OCI-LY7 (cell line): ENCODE measurements at regions not wholly inside any gene's neighbourhood (a gene's known extent, or its start where the extent isn't known, plus 50 kb on each side); places are given as distances from the start of the nearest gene placed in this dataset.
"Not testable (repeated sequence)": the region's sequence is repeated elsewhere in the genome, so short reads cannot be mapped to it uniquely, and the experiment has no call there.

Experiments used
- EZH2phosphoT487 ChIP-seq: fragments of 200-600 bp; sonication (generic); IDR thresholded peaks from 2 replicates; pipeline ENCODE4 v1.6.1; 2018; ENCODE audit warnings: low read depth, borderline replicate concordance, mild to moderate bottlenecking, mixed run types, antibody characterized with exemption, low read length, moderate library complexity, mixed read lengths
- TF ChIP-seq, protein P1 (sequence below): fragments of 200-600 bp; sonication (generic); conservative IDR thresholded peaks from 2 replicates; pipeline ENCODE4 v1.5.1; 2014; ENCODE audit warnings: mild to moderate bottlenecking, antibody characterized with exemption, low read length, moderate library complexity, mixed read lengths

GRCh38 chr1:41197-41596 lies 410.3 kb downstream of the OR4F29 start:
- not testable (repeated sequence) for TF ChIP-seq EZH2phosphoT487
- TF ChIP-seq, protein P1, sequence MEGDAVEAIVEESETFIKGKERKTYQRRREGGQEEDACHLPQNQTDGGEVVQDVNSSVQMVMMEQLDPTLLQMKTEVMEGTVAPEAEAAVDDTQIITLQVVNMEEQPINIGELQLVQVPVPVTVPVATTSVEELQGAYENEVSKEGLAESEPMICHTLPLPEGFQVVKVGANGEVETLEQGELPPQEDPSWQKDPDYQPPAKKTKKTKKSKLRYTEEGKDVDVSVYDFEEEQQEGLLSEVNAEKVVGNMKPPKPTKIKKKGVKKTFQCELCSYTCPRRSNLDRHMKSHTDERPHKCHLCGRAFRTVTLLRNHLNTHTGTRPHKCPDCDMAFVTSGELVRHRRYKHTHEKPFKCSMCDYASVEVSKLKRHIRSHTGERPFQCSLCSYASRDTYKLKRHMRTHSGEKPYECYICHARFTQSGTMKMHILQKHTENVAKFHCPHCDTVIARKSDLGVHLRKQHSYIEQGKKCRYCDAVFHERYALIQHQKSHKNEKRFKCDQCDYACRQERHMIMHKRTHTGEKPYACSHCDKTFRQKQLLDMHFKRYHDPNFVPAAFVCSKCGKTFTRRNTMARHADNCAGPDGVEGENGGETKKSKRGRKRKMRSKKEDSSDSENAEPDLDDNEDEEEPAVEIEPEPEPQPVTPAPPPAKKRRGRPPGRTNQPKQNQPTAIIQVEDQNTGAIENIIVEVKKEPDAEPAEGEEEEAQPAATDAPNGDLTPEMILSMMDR, result not testable (repeated sequence)
